ENCODE measurements at regions not wholly inside any gene's neighbourhood (a gene's known extent, or its start where the extent isn't known, plus 50 kb on each side); places are given as distances from the start of the nearest gene placed in this dataset.

GRCh38 chr3:104820959-104821358 lies 545.8 kb upstream of the ALCAM start:
- DNase-seq (ENCODE audit: low read depth): no peak
- no peak overlapping the region for H3K4me3 ChIP-seq (ENCODE audit: low read depth, low read length)
- TF ChIP-seq CTCF (IDR thresholded peaks at IDR 0.05; ENCODE audit: control insufficient read depth, extremely low read depth, insufficient read depth): no peak

GRCh38 chr3:104825116-104825515 lies 541.6 kb upstream of the ALCAM start:
- no peak for TF ChIP-seq CTCF (IDR thresholded peaks at IDR 0.05; ENCODE audit: control insufficient read depth, extremely low read depth, insufficient read depth)
- no peak for DNase-seq (ENCODE audit: low read depth)
- H3K4me3 ChIP-seq (ENCODE audit: low read depth, low read length): no peak overlapping the region

GRCh38 chr3:104831071-104831470 lies 535.6 kb upstream of the ALCAM start:
- DNase-seq (ENCODE audit: low read depth): no peak
- TF ChIP-seq CTCF (IDR thresholded peaks at IDR 0.05; ENCODE audit: control insufficient read depth, extremely low read depth, insufficient read depth): no peak
- H3K4me3 ChIP-seq (ENCODE audit: low read depth, low read length): no peak overlapping the region

- TF ChIP-seq CTCF (IDR thresholded peaks at IDR 0.05; ENCODE audit: control insufficient read depth, extremely low read depth, insufficient read depth): no peak
- H3K4me3 ChIP-seq (ENCODE audit: low read depth, low read length): no peak overlapping the region
- no peak for DNase-seq (ENCODE audit: low read depth)
These were observed 534.2 kb upstream of the ALCAM start for GRCh38 chr3:104832530-104832929.

- no peak for TF ChIP-seq CTCF (IDR thresholded peaks at IDR 0.05; ENCODE audit: control insufficient read depth, extremely low read depth, insufficient read depth)
- H3K4me3 ChIP-seq (ENCODE audit: low read depth, low read length): no peak overlapping the region
- DNase-seq (ENCODE audit: low read depth): no peak
These were observed 531.3 kb upstream of the ALCAM start for GRCh38 chr3:104835376-104835775.

- no peak overlapping the region for H3K4me3 ChIP-seq (ENCODE audit: low read depth, low read length)
- no peak for TF ChIP-seq CTCF (IDR thresholded peaks at IDR 0.05; ENCODE audit: control insufficient read depth, extremely low read depth, insufficient read depth)
- DNase-seq (ENCODE audit: low read depth): no peak
These were observed 520.4 kb upstream of the ALCAM start for GRCh38 chr3:104846270-104846669.

GRCh38 chr3:104849070-104849469 lies 517.6 kb upstream of the ALCAM start:
- TF ChIP-seq CTCF (IDR thresholded peaks at IDR 0.05; ENCODE audit: control insufficient read depth, extremely low read depth, insufficient read depth): no peak
- no peak for DNase-seq (ENCODE audit: low read depth)
- H3K4me3 ChIP-seq (ENCODE audit: low read depth, low read length): no peak overlapping the region
